Inflammatory macrophage treated with lipopolysaccharide for 4 hours (primary cell): ENCODE measurements at regions not wholly inside any gene's neighbourhood (a gene's known extent, or its start where the extent isn't known, plus 50 kb on each side); places are given as distances from the start of the nearest gene placed in this dataset.
"Not testable (repeated sequence)": the region's sequence is repeated elsewhere in the genome, so short reads cannot be mapped to it uniquely, and the experiment has no call there.

Source experiments
- DNase-seq: peaks from one replicate; pipeline ENCODE4 v3.0.0-alpha.2; 2020

- DNase-seq, result no peak
These were observed 133.8 kb downstream of the JRKL start for GRCh38 chr11:96523656-96524055.

DNA sequence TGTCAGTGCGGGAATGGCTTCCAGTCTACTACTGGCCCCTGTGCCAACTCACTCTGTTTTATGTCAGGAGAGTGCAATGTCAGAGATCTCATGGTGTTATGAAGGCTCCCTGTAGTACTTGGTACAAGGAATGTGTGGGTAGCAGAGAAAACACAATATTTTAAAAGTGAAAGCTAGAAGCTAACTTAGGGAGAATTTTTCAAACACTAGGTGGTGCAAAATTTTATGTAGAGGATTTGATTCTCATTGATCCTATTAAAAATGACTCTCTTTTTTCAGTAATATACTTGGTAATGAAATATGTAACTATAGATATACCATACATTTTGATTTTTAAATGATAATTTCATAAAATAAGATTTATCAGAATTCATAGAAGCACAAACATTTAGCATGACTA, 134.7 kb downstream of the JRKL start:
- no peak for DNase-seq

DNA sequence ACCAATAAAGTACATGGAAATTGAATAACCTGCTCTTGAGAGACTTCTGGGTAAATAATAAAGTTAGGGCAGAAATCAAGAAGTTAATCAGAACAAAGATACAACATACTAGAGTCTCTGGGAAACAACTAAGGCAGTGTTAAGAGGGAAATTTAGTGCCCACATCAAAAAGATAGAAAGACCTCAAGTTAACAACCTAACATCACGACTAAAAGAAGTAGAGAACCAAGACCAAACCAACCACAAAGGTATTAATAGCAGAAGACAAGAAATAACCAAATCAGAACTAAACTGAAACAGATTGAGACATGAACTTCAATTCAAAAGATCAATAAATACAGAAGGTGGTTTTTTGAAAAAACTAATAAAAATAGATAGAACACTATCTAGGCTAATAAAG, 140.7 kb downstream of the JRKL start:
- DNase-seq, result no peak

GRCh38 chr11:96538104-96538503, 148.3 kb downstream of the JRKL start:
- DNase-seq, result no peak

- DNase-seq, result no peak
These were observed 148.8 kb downstream of the JRKL start for GRCh38 chr11:96538622-96539021.

- DNase-seq, result no peak
These were observed 151.1 kb downstream of the JRKL start for GRCh38 chr11:96540875-96541274.

DNA sequence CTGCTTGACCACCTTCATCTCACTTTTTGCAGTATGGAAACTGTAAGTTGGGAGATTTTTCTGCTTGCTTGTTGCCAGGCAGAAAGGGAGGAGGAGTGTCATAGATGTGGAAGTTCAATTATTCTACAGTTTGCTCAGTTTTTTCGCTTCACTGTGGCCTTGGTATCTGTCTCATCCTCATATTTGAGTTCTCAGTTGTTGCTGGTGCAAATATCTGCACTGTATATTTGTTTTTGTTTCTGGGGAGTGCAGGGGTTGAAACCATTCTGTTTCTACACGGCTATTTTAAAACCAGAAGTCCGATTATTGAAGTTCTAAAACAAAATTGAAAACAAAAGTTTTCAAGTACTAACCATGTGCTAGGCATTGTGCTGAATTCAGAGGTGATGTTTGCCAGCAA, 153.4 kb downstream of the JRKL start:
- no peak for DNase-seq

- DNase-seq, result not testable (repeated sequence)
These were observed 155.4 kb downstream of the JRKL start for GRCh38 chr11:96545192-96545591.

GRCh38 chr11:96551136-96551535, 161.3 kb downstream of the JRKL start:
- no peak for DNase-seq

DNA sequence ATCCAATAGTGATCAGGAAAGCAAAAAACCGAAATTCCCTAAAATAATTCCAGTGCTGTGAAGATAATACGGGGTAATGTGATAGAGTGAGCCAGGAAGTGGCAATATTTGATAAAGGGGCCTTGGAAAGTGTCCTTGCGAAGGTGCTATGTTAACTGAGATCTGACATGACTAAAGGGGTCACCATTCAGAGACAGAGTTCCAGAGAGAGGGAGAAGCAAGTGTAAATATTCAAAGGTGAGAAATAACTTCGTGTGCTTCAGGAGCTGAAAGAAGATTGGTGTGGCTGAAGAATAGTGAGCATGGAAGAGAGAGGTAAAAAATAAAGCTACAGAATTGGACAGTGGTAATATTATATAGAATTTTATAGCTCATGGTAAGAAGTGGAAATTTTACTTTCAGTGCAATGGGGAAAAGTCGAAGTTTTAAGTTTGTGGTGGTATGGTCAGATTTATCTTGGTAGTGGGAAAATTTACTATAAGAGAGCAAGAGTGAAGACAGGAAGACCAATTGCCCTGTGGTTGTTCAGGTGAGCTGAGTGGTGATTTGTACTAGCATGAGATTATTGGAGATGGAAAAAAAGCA, 164.5 kb downstream of the JRKL start:
- DNase-seq, result no peak

DNA sequence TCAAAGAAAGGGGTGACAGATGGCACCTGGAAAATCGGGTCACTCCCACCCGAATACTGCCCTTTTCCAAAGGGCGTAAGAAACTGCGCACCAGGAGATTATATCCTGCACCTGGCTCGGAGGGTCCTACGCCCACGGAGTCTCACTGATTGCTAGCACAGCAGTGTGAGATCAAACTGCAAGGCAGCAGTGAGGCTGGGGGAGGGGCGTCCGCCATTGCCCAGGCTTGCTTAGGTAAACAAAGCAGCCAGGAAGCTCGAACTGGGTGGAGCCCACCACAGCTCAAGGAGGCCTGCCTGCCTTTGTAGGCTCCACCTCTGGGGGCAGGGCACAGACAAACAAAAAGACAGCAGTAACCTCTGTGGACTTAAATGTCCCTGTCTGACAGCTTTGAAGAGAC, 166.0 kb downstream of the JRKL start:
- not testable (repeated sequence) for DNase-seq

DNA sequence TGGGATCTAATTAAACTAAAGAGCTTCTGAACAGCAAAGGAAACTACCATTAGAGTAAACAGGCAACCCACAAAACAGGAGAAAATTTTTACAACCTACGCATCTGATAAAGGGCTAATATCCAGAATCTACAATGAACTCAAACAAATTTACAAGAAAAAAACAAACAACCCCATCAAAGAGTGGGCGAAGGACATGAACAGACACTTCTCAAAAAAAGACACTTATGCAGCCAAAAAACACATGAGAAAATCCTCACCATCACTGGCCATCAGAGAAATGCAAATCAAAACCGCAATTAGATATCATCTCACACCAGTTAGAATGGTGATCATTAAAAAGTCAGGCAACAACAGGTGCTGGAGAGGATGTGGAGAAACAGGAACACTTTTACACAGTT, 170.9 kb downstream of the JRKL start:
- not testable (repeated sequence) for DNase-seq

GRCh38 chr11:96567176-96567575, 177.4 kb downstream of the JRKL start:
- DNase-seq, result no peak

GRCh38 chr11:96567667-96568066, 177.9 kb downstream of the JRKL start:
- DNase-seq, result no peak

DNA sequence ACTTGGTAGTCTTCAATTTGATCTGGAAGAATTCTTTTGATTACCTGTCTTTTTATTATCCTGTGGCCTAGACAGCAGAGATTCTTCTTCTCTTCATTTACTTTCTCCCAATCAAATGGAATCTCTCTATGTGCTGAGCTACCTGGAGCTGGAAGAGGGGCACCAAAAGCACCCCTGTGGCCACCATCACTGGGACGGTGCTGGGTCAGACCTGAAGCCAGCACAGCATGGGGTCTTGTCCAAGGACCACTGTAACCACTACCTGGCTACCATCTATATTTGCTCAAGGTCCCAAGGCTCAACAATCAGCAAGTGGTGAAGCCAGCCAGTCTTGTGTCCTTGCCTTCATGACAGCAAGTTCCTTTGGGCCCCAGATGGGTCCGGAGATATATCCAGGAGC, 186.6 kb downstream of the JRKL start:
- DNase-seq, result no peak

- no peak for DNase-seq
These were observed 188.6 kb downstream of the JRKL start for GRCh38 chr11:96578379-96578778.

- no peak for DNase-seq
These were observed 189.8 kb downstream of the JRKL start for GRCh38 chr11:96579656-96580055.

- DNase-seq, result no peak
These were observed 190.7 kb downstream of the JRKL start for GRCh38 chr11:96580476-96581040.

DNA sequence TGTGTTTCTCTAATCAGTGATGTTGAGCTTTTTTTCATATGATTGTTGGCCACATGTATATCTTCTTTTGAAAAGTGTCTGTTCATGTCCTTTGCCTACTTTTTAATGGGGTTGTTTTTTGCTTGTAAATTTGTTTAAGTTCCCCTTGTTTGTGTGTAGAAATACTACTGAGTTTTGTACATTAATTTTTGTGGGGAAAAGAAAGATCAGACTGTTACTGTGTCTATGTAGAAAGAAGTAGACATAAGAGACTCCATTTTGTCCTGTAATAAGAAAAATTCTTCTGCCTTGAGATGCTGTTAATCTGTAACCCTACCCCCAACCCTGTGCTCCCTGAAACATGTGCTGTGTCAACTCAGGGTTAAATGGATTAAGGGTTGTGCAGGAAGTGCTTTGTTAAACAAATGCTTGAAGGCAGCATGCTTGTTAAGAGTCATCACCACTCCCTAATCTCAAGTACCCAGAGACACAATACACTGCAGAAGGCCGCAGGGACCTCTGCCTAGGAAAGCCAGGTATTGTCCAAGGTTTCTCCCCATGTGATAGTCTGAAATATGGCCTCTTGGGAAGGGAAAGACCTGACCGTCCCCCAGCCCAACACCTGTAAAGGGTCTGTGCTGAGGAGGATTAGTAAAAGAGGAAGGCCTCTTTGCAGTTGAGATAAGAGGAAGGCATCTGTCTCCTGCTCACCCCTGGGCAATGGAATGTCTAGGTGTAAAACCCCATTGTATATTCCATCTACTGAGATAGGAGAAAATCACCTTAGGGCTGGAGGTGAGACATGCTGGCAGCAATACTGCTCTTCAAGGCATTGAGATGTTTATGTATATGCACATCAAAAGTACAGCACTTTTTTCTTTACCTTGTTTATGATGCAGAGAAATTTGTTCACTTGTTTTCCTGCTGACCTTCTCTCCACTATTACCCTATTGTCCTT, 196.4 kb downstream of the JRKL start:
- DNase-seq, result not testable (repeated sequence)

DNA sequence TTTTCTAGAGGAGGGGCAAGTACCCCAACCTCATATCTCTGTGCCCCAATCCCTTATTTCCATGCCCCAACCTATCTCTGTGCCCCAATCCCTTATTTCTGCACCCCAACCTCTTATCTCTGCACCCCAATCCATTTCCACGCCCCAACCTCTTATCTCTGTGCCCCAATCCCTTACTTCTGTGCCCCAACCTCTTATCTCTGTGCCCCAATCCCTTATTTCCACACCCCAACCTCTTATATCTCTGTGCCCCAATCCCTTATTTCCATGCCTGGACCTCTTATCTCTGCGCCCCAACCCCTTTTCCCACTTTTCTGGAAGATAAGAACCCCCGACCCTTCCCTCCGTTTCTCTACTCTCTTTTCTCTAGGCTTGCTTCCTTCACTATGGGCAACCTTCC, 199.0 kb downstream of the JRKL start:
- DNase-seq, result not testable (repeated sequence)

DNA sequence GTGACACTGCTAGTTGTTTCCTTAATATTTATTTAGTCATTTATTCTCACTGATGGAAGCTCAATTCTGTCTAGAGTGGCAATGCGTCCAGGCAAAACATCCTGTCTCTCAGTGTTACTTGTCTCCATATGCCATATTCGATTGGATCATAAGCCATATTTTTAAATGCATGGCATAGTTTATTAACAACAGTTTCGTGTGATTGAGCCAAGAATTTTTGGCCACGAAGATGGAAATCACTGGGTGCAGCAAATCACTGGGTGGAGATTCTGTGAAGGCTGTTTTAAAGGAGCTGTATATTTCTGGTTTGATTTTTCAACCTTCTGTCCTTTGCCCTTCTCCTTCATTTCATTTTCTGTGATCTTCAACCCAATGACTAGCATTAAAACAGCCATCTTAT, 205.2 kb downstream of the JRKL start:
- no peak for DNase-seq

DNA sequence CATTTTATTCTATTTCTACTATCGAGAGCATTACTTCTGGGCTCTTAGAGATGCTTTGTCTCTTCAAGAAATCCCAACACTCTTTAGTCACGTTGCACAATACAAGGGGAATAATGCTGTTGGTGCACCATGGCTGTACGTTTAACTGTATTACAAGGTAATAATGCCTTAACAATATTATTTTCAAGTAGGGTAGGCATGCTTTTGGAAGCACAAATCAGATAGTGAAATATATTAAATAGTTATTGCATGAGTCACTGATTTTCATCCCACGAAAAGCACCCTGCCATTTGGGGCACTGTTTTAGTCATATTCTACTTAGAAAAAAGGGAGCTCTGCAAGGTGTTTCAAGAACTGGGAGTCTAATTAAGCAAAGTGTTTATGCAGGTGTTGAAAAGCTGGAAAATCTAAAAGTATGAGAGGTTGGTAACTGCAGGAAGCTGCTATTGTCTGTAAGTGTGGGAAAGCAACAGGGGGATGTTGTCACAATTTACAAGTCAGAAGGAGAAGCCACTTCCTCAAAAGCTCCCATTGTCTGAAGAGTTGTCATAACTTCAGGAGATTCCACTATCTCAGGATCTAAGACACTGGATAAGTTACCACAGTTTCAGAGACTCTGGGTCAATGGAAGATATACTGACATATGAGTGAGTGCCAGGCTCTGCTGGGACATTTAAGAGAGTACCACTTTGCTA, 218.2 kb downstream of the JRKL start:
- no peak for DNase-seq

DNA sequence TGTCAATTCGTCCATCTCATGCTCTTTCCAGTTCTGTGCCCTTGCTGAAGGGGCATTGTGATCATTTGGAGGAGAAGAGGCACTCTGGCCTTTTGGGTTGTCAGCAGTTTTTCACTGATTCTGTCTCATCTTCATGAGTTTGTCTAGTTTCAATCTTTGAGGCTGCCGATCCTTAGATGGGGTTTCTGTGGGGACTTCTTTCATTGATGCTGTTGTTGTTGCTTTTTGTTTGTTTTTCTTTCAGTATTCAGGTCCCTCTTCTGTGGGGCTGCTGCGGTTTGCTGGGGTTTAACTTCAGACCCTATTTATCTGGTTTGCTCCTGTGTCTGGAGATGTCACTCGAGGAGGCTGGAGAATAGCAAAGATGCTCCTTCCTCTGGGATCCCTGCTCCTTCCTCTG, 224.3 kb downstream of the JRKL start:
- no peak for DNase-seq

DNA sequence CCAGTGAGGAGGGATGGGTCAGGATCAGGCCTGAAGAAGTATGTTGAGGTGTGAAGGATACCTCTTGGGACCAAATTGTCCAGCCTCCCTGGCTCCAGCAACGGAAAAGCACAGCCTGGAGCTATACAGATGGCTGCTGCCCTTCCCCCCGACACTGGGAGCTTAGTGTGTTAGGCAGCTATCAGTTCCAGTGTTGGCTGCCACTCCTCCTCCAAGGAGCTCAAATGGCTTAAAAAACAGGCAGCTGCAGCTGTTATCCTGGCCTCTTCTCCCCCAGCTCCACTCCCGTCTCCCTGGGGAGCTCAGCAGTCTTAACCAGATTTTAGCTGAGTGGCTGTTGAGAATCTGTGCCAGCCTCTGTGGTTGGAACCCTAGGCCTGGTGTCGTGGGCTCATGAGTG, 225.0 kb downstream of the JRKL start:
- DNase-seq, result no peak
